HepG2 (cell line): ENCODE measurements at regions not wholly inside any gene's neighbourhood (a gene's known extent, or its start where the extent isn't known, plus 50 kb on each side); places are given as distances from the start of the nearest gene placed in this dataset.

ENCODE experiments used
- ATAC-seq: fragments of 200-7000 bp; cut with Tn5 transposase; 3 replicates; pipeline ENCODE4 v1.9.1; 2020; ENCODE audit warnings: mild to moderate bottlenecking, moderate library complexity
- BruUV-seq: library from RNA; stranded (reverse); fragments of 400-500 nt; replicated peaks from 2 replicates; lab custom pipeline; 2021; lab: Mats Ljungman, UMichigan
- CTCF ChIA-PET: fragments of 300-600 bp; formaldehyde crosslinking; extraction: SDS; loops from one replicate; lab custom pipeline; 2021; ENCODE audit warnings: low total read pairs, inconsistent platforms, low intra/inter-chr PET ratio; lab: Yijun Ruan, JAX
- POLR2A ChIA-PET: fragments of 350-600 bp; sonication (Branson Sonifier 250); formaldehyde crosslinking; loops from one replicate; lab custom pipeline; 2020; ENCODE audit warnings: antibody characterized with exemption, inconsistent platforms; lab: Yijun Ruan, JAX
- DNase-seq: peaks from one replicate; pipeline ENCODE4 v3.0.0-alpha.2; 2015; ENCODE audit warnings: low spot score
- FAIRE-seq: peaks from 3 replicates; lab custom pipeline; 2011; peaks lifted over from hg19 to GRCh38; lab: Jason Lieb, UNC
- H2AFZ ChIP-seq: one replicate; pipeline ENCODE4 v1.6.1; 2011; ENCODE audit warnings: low read length, inconsistent platforms
- H3K27ac ChIP-seq: fragments of 300-600 bp; 3 replicates; pipeline ENCODE4 v1.8.0; 2011; ENCODE audit warnings: mixed run types, mild to moderate bottlenecking, mixed read lengths, low read length, inconsistent platforms; ENCODE audit not compliant: insufficient read depth; ENCODE audit errors: extremely low read length
- H3K27me3 ChIP-seq, 2 experiments: fragments of 200-600 bp in 1 of 2; 2 replicates in 1 of 2; 3 replicates in 1 of 2; pipeline versions ENCODE4 v1.6.0 to v1.8.0; 2011; ENCODE audit warnings: low read length in 2 of 2, mild to moderate bottlenecking in 2 of 2, moderate library complexity in 2 of 2, inconsistent platforms in 1 of 2; ENCODE audit not compliant: insufficient read depth in 2 of 2, control insufficient read depth in 1 of 2
- H3K36me3 ChIP-seq, 2 experiments: fragments of 200-600 bp in 1 of 2; replicated peaks in 1 of 2; 2 replicates in 1 of 2; 3 replicates in 1 of 2; pipeline versions ENCODE4 v1.5.1 to v1.8.0; 2011; ENCODE audit warnings: low read length in 2 of 2, inconsistent platforms in 1 of 2; ENCODE audit not compliant: insufficient read depth in 2 of 2, control insufficient read depth in 1 of 2
- H3K4me1 ChIP-seq: 2 replicates; pipeline ENCODE4 v1.5.1; 2012; ENCODE audit warnings: low read length, inconsistent platforms; ENCODE audit not compliant: insufficient read depth
- H3K4me2 ChIP-seq: 2 replicates; pipeline ENCODE4 v1.6.0; 2011; ENCODE audit warnings: low read depth, low read length, inconsistent platforms
- H3K4me3 ChIP-seq, 3 experiments: fragments of 200-600 bp in 1 of 3; sonication (generic), shearing (Covaris generic) in 1 of 3; replicated peaks in 1 of 3; 2 replicates each; pipeline ENCODE4 v1.5.1; 2011 to 2016; ENCODE audit warnings: low read length in 3 of 3, inconsistent platforms in 2 of 3, low read depth in 2 of 3, mild to moderate bottlenecking in 2 of 3, control low read depth in 1 of 3, mixed read lengths in 1 of 3; ENCODE audit not compliant: insufficient read depth in 1 of 3
- H3K79me2 ChIP-seq: one replicate; pipeline ENCODE4 v1.6.1; 2011; ENCODE audit warnings: low read length, inconsistent platforms; ENCODE audit not compliant: insufficient read depth
- H3K9ac ChIP-seq: 2 replicates; pipeline ENCODE4 v1.6.0; 2011; ENCODE audit warnings: mild to moderate bottlenecking, low read depth, low read length, inconsistent platforms; ENCODE audit not compliant: insufficient read depth
- H3K9me3 ChIP-seq: 2 replicates; pipeline ENCODE4 v1.5.1; 2012; ENCODE audit warnings: mild to moderate bottlenecking, low read length
- H4K20me1 ChIP-seq: 2 replicates; pipeline ENCODE4 v1.6.0; 2011; ENCODE audit warnings: inconsistent platforms, mild to moderate bottlenecking, low read length, moderate library complexity; ENCODE audit not compliant: insufficient read depth
- AGO1 ChIP-seq: fragments of 200-400 bp; formaldehyde crosslinking; IDR thresholded peaks from 2 replicates; pipeline ENCODE4 v1.6.1; 2017; ENCODE audit warnings: mild to moderate bottlenecking, low read depth, low read length, moderate library complexity; ENCODE audit not compliant: poor library complexity, severe bottlenecking
- ATF1 ChIP-seq: IDR thresholded peaks from 2 replicates; pipeline ENCODE4 v1.6.1; 2016; ENCODE audit warnings: mild to moderate bottlenecking, control low read depth
- CEBPB ChIP-seq: IDR thresholded peaks from 2 replicates; pipeline ENCODE4 v1.6.1; 2011; ENCODE audit warnings: low read depth, low read length, improper control_type of control experiment, borderline replicate concordance
- CEBPG ChIP-seq: IDR thresholded peaks from 2 replicates; pipeline ENCODE4 v1.6.1; 2016
- CREB3 ChIP-seq: sonication (generic); formaldehyde crosslinking; IDR thresholded peaks from 2 replicates; pipeline ENCODE4 v1.5.0; 2020; ENCODE audit warnings: missing genetic modification reagents
- CREM ChIP-seq, 2 experiments: sonication (generic) in 1 of 2; formaldehyde crosslinking in 1 of 2; IDR thresholded peaks; 2 replicates each; pipeline versions ENCODE4 v1.4.0 to v1.6.1; 2016 to 2020; ENCODE audit warnings: antibody characterized with exemption in 1 of 2, mild to moderate bottlenecking in 1 of 2, missing genetic modification reagents in 1 of 2
- KDM1A ChIP-seq: IDR thresholded peaks from 2 replicates; pipeline ENCODE4 v1.6.1; 2016; ENCODE audit warnings: missing compliant biosample characterization
- REPIN1 ChIP-seq: sonication (generic); formaldehyde crosslinking; IDR thresholded peaks from 2 replicates; pipeline ENCODE4 v1.8.0; 2022; ENCODE audit warnings: missing genetic modification reagents, low read depth, mild to moderate bottlenecking, borderline replicate concordance
- RORA ChIP-seq: sonication (generic); formaldehyde crosslinking; IDR thresholded peaks from 2 replicates; pipeline ENCODE4 v1.5.0; 2020; ENCODE audit warnings: mild to moderate bottlenecking, missing genetic modification reagents, moderate library complexity
- TEF ChIP-seq: sonication (generic); formaldehyde crosslinking; IDR thresholded peaks from 2 replicates; pipeline ENCODE4 v1.5.0; 2020; ENCODE audit warnings: missing genetic modification reagents
- ZFP36 ChIP-seq: fragments of 150-350 bp; IDR thresholded peaks from 2 replicates; pipeline ENCODE4 v1.6.1; 2018; ENCODE audit warnings: borderline replicate concordance, low read length, low read depth; ENCODE audit not compliant: partially characterized antibody
- ZMAT5 ChIP-seq: sonication (generic); formaldehyde crosslinking; IDR thresholded peaks from 2 replicates; pipeline ENCODE4 v1.5.0; 2020; ENCODE audit warnings: mild to moderate bottlenecking, low read depth, missing genetic modification reagents, borderline replicate concordance
- ZNF564 ChIP-seq: sonication (generic); formaldehyde crosslinking; IDR thresholded peaks from 2 replicates; pipeline ENCODE4 v1.8.1; 2023; ENCODE audit warnings: mild to moderate bottlenecking, missing genetic modification reagents
- ZNF616 ChIP-seq: sonication (generic); formaldehyde crosslinking; IDR thresholded peaks from 2 replicates; pipeline ENCODE4 v1.5.0; 2020; ENCODE audit warnings: low read depth, mild to moderate bottlenecking, missing genetic modification reagents
- ZNF841 ChIP-seq: sonication (generic); formaldehyde crosslinking; IDR thresholded peaks from 2 replicates; pipeline ENCODE4 v1.8.1; 2023; ENCODE audit warnings: missing genetic modification reagents, borderline replicate concordance
- WGBS: methylation state at CpG from one replicate; pipeline ENCODE4 v1.1.6; 2017; ENCODE audit warnings: low lambda C conversion rate; 5-methylcytosine and 5-hydroxymethylcytosine counted together
- in situ Hi-C: cut with HindIII; loops from 2 replicates; pipeline ENCODE4 v1.10.0; 2017; ENCODE audit warnings: low pct_unique_long_range_greater_than_20kb; ENCODE audit not compliant: extremely low pct_ligation_motif_present
- intact Hi-C: fragments of 100-400 bp; cut with micrococcal nuclease; formaldehyde crosslinking; loops from one replicate; pipeline ENCODE4 v1.10.0; 2022; ENCODE audit not compliant: unreplicated experiment

GRCh38 chr6:137768935-137769334 lies 98.1 kb upstream of the TNFAIP3 start:
- Histone ChIP-seq H3K27me3 (no peaks in the 10 kb centered on the region), H3K9me3 (peaks cover 12% of the 10 kb centered on the region; the same call in 1 of the 2 replicates), H3K4me1 (peaks cover 16% of the 10 kb centered on the region), H3K79me2 (no peaks in the 10 kb centered on the region), H3K27ac (no peak overlapping the region), H3K9ac (no peak overlapping the region), H2AFZ (no peak overlapping the region), H3K4me3 (no peak overlapping the region), H4K20me1 (no peaks in the 10 kb centered on the region), H3K36me3 (no peaks in the 10 kb centered on the region), H3K4me2 (no peak overlapping the region)
- intact Hi-C loops: no loop called here
- FAIRE-seq (no peak), DNase-seq (no peak), ATAC-seq (no peak)
- in situ Hi-C loops: no loop called here
- POLR2A ChIA-PET: no interaction called here
- WGBS: 86% methylated on average over 1 of the region's 1 CpG
- TF ChIP-seq ZNF564 (CRISPR knock-in tag): no peak
- no peak for TF ChIP-seq REPIN1 (CRISPR knock-in tag)
- no peak for TF ChIP-seq CREB3 (CRISPR knock-in tag)
- no peak for TF ChIP-seq ZFP36
- TF ChIP-seq CEBPG (CRISPR knock-in tag): 0 out of 2 replicates have a peak, but pooled peaks have one; percentile 17
- no peak for TF ChIP-seq RORA (CRISPR knock-in tag)
- peak; percentile 63 for TF ChIP-seq CEBPB
- no peak for TF ChIP-seq ZMAT5 (CRISPR knock-in tag)
- no peak for TF ChIP-seq ZNF616 (CRISPR knock-in tag)
- no peak for TF ChIP-seq ATF1 (CRISPR knock-in tag)
- no peak for TF ChIP-seq CREM (IDR thresholded peaks at IDR 0.05)
- no peak for TF ChIP-seq CREM (CRISPR knock-in tag; IDR thresholded peaks at IDR 0.05)
- no peak for TF ChIP-seq KDM1A (CRISPR knock-in tag)
- TF ChIP-seq AGO1: no peak
- TF ChIP-seq ZNF841 (CRISPR knock-in tag): no peak
- no peak for TF ChIP-seq TEF (CRISPR knock-in tag)
- BruUV-seq: no TSS peak
- CTCF ChIA-PET: no interaction called here
